Neural crest cell (in vitro differentiated cells): ENCODE measurements at regions not wholly inside any gene's neighbourhood (a gene's known extent, or its start where the extent isn't known, plus 50 kb on each side); places are given as distances from the start of the nearest gene placed in this dataset.

Experiments used
- DNase-seq: peaks from one replicate; pipeline ENCODE4 v3.0.0; 2021; ENCODE audit warnings: low read depth, mixed read lengths, low spot score
- H3K27ac Mint-ChIP-seq: one replicate; pipeline ENCODE4 v1.8.0; 2021; ENCODE audit warnings: mild to moderate bottlenecking, mixed read lengths; ENCODE audit not compliant: unreplicated experiment
- H3K27me3 Mint-ChIP-seq: 2 replicates; pipeline ENCODE4 v1.8.0; 2021; ENCODE audit warnings: low read depth, mild to moderate bottlenecking, mixed read lengths
- H3K36me3 Mint-ChIP-seq: 2 replicates; pipeline ENCODE4 v1.8.0; 2021; ENCODE audit warnings: low read depth, mild to moderate bottlenecking, mixed read lengths
- H3K4me1 Mint-ChIP-seq: 2 replicates; pipeline ENCODE4 v1.8.0; 2021; ENCODE audit warnings: mixed read lengths
- H3K4me3 Mint-ChIP-seq: one replicate; pipeline ENCODE4 v1.8.0; 2021; ENCODE audit warnings: mild to moderate bottlenecking, mixed read lengths
- H3K9me3 Mint-ChIP-seq: 2 replicates; pipeline ENCODE4 v1.8.0; 2021; ENCODE audit warnings: mixed read lengths
- TF ChIP-seq, protein P1 (sequence below): fragments of 200-600 bp; sonication (generic); conservative IDR thresholded peaks from 2 replicates; pipeline ENCODE4 v1.5.0; 2021; ENCODE audit warnings: antibody characterized with exemption, mild to moderate bottlenecking

DNA sequence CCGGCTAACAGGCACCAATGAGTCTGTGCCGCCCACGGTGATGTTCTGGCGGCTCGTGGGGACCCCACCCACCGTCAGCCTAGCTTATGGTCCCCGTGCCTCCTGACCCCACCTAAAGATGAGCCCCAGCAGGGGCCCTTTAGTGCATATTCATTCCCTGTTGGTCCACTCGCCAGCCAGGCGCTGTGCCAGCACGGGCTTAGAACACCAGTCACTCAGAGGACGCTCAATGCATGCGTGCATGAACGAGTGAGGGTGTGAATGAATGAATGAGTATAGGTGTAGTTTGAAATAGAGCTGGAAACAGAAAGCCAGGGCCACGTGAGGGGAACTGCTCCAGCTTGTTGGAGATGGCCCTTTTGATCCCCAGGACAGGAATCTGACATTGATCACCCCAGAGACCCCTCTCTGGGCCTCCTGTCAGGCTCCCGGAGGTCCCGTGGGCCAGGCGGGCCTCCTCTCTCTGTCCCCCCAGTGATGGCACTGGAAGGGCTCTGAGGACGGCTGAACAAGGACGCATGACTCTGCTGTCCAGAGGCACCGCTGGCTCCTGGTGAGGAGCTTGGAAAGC is 193.9 kb upstream of the C14orf180 start:
- no peak for DNase-seq
- Mint-ChIP-seq H3K4me1 (peaks cover 16% of the 10 kb centered on the region), H3K27me3 (peaks cover 3% of the 10 kb centered on the region), H3K4me3 (no peak overlapping the region), H3K27ac (no peak overlapping the region), H3K9me3 (no peaks in the 10 kb centered on the region), H3K36me3 (no peaks in the 10 kb centered on the region)
- TF ChIP-seq, protein P1, sequence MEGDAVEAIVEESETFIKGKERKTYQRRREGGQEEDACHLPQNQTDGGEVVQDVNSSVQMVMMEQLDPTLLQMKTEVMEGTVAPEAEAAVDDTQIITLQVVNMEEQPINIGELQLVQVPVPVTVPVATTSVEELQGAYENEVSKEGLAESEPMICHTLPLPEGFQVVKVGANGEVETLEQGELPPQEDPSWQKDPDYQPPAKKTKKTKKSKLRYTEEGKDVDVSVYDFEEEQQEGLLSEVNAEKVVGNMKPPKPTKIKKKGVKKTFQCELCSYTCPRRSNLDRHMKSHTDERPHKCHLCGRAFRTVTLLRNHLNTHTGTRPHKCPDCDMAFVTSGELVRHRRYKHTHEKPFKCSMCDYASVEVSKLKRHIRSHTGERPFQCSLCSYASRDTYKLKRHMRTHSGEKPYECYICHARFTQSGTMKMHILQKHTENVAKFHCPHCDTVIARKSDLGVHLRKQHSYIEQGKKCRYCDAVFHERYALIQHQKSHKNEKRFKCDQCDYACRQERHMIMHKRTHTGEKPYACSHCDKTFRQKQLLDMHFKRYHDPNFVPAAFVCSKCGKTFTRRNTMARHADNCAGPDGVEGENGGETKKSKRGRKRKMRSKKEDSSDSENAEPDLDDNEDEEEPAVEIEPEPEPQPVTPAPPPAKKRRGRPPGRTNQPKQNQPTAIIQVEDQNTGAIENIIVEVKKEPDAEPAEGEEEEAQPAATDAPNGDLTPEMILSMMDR = no peak

- TF ChIP-seq, protein P1 = peak; percentile 19
- H3K27ac Mint-ChIP-seq = no peak overlapping the region
- H3K27me3 Mint-ChIP-seq = peaks cover 2% of the 10 kb centered on the region
- H3K4me1 Mint-ChIP-seq = peaks cover 16% of the 10 kb centered on the region
- no peak for DNase-seq
- no peak overlapping the region for H3K4me3 Mint-ChIP-seq
- H3K36me3 Mint-ChIP-seq = no peaks in the 10 kb centered on the region
- H3K9me3 Mint-ChIP-seq = no peaks in the 10 kb centered on the region
Observed at GRCh38 chr14:104386151-104386841, 193.3 kb upstream of the C14orf180 start.

DNA sequence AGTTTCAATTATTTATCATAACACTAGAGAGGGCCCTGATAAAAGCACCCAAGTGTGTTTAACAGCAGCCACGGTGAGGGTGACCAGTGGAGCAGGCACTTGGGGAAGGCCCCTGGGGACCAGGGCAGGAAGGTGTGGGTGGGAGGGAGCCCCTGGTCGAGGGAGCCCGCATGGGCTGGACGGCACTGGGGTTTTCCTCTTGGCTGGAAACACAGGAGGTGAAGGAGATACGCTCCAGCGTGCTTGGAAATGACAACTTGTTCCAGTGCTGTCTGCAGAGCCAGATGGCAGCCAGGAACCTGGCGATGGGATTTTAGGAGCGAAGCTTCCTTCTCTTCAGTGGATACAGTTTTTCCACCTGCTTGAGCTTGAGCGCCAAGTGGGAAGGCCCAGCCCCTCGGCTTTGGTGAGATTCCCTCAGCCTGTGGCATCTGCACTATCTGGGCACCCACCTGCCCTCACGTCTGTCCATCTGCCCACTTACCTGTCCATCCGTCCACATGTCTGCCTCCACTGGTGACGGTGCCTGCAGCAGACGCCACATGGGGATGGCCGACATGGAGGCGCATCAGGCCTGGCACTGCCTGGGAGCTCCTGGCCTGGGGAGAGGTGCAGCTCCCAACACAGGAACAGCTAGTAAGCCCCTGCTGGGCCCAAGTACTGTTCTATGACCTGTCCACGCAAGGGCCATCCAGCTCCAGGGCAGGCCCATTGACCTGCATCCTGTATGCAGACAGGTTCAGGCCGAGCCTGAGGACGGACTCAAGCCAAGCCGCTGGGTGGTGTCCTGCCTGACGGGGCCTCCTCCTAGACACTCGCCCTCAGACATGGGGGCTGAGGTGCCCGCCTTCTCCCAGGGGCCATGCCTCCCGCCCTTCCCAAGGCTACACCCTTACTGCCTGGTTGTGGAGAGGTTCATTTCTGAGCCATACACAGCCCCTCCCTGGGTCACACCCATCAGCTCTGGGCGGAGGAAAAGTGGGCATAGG is 192.2 kb upstream of the C14orf180 start:
- Mint-ChIP-seq H3K36me3 (no peaks in the 10 kb centered on the region), H3K9me3 (no peaks in the 10 kb centered on the region), H3K27me3 (no peaks in the 10 kb centered on the region), H3K4me1 (peaks cover 16% of the 10 kb centered on the region), H3K4me3 (no peak overlapping the region), H3K27ac (no peak overlapping the region)
- TF ChIP-seq, protein P1 = no peak
- no peak for DNase-seq

- Mint-ChIP-seq H3K27ac (no peak overlapping the region), H3K4me1 (peaks cover 16% of the 10 kb centered on the region), H3K36me3 (no peaks in the 10 kb centered on the region), H3K9me3 (no peaks in the 10 kb centered on the region), H3K4me3 (no peak overlapping the region), H3K27me3 (no peaks in the 10 kb centered on the region)
- TF ChIP-seq, protein P1 = no peak
- no peak for DNase-seq
Observed at GRCh38 chr14:104388011-104388521, 191.5 kb upstream of the C14orf180 start.

DNA sequence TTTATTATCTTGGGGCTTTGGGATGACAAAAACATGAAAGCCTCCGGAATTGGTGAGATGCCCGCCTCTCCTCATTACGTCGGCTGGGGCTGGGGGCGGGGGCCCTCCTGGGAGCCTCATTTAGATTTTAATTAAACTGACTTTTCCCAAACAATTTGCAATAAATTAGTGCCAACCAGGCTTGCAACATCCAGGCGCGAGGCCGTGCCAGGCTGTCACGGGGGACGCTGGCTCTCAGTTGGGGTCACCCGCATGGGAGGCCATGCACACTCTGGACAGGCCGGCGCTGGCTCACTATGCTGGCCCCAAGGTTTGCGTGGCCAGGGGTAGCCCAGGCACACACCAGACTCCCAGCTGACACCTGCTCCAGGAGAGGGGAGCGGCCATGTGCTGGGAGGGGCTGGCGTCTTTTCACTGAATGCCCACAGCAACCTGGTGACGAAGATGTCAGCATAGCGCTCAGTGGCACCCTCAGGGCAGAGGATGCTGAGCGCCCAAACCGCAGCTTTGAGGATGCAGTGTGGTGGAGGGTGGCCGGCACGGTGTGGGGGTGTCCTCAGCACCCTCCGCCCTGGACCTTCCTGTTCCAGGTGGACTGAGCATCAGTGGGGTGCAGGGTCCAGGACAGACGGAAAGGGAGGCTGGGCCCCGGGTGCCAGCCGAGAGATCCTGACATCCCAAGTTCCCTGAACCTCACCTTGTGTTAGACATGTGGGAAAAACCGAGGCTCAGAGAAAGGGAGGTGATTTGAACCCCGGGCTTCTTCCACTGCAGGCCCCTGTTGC is 190.8 kb upstream of the C14orf180 start:
- H3K9me3 Mint-ChIP-seq = no peaks in the 10 kb centered on the region
- no peaks in the 10 kb centered on the region for H3K27me3 Mint-ChIP-seq
- TF ChIP-seq, protein P1 = no peak
- no peak overlapping the region for H3K4me3 Mint-ChIP-seq
- no peak overlapping the region for H3K27ac Mint-ChIP-seq
- peaks cover 14% of the 10 kb centered on the region for H3K4me1 Mint-ChIP-seq
- no peak for DNase-seq
- H3K36me3 Mint-ChIP-seq = no peaks in the 10 kb centered on the region
